ENCODE measurements at regions not wholly inside any gene's neighbourhood (a gene's known extent, or its start where the extent isn't known, plus 50 kb on each side); places are given as distances from the start of the nearest gene placed in this dataset.
"Not testable (repeated sequence)": the region's sequence is repeated elsewhere in the genome, so short reads cannot be mapped to it uniquely, and the experiment has no call there.

DNA sequence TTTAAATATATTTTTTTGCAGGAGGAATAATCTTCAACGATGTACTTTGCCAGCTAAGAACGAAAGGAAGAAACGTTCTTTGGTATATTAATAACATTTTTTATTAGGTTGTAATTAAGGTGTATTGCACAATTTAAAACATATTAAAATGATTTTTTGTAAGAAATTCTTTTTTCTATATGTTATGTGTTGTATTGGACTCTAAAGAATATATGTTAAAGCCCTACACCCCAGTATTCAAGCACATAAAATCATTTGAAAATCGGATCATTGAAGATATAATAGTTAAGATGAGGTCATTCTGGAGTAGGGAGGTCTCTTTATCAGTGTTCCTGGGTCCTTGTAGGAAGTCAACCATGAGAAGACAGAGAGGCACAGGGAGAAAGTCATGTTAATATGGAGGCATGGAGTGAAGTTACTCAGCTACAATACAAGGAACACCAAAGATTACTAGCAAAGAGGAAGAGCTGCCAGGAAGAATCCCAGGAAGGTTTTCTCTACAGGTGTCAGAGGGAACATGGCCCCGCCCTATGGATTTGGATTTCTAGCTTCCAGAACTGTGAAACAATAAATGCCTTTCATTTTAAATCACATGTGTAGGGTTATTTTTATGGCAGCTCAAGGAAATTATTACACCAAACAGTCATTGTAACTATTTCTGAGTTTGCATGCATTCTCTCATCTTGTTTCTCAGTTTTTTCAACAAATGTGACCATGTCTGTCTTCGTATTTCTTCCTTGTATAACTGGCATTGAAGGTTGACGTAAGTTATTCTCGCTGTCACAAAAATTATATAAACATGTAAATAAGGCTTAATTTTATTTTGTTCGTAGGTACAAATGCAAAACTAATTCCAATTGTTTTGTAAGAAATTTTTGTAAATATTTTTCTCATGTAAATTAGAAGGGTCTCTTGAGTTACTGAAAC lies 75.4 kb upstream of the VPREB1 start:
- no peak for DNase-seq

- peak; percentile 24 for DNase-seq
Measured at GRCh38 chr22:22168190-22168940, 76.2 kb upstream of the VPREB1 start.

DNA sequence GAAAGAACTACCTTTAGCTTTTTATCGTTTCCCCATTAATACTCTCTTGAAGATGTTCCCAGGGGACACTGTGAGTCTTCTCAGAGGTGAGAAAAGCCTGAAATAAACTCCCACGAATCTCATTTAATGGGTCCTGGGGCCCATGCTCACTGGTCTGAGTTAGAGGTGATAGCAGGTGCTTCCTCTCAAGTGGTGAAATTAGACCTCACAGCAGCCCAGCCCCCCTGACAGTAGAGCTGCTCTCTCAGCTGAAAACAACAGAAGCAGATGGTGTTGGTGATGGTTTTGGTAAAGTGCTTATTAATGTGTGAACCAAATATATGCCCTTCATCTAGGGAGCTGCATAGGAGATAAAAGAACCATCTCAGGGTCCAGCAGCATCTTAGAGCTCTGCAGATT lies 76.8 kb upstream of the VPREB1 start:
- DNase-seq, result peak; percentile 29

DNA sequence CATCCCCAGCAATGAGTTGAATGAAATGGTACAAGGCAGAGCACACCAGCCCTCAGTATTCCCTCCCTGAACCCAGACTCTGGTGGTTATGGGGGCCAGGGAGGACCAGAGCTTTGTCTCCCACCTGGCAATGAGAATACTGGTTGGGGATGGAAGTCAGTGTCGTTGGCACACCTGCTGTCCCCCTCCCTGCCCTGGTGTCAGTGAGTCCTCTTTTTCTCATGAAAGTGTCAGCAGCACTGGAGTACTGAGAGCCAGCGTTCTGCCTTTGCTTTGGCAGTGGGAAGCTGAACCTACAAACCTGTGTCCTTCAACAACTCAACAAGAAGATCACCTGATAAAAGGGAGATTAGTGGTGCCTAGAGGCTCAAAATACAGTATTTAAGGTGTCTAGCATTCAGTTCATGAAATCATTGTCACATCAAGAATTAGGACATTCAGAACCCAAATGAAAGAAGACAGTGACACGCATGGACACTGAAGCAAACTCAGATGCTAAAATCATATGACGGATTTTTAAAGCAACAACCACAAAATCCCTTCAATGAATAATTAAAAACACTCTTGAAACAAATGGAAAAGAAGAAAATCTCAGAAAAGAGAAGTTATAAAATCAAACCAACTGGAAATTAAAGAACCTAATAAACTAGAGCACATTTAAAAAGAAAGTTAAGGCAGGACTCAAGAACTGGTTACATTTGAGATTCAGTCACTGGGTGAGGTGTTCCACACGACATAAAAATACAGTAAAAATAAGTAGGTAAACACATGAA lies 77.5 kb upstream of the VPREB1 start:
- DNase-seq, result no peak

DNA sequence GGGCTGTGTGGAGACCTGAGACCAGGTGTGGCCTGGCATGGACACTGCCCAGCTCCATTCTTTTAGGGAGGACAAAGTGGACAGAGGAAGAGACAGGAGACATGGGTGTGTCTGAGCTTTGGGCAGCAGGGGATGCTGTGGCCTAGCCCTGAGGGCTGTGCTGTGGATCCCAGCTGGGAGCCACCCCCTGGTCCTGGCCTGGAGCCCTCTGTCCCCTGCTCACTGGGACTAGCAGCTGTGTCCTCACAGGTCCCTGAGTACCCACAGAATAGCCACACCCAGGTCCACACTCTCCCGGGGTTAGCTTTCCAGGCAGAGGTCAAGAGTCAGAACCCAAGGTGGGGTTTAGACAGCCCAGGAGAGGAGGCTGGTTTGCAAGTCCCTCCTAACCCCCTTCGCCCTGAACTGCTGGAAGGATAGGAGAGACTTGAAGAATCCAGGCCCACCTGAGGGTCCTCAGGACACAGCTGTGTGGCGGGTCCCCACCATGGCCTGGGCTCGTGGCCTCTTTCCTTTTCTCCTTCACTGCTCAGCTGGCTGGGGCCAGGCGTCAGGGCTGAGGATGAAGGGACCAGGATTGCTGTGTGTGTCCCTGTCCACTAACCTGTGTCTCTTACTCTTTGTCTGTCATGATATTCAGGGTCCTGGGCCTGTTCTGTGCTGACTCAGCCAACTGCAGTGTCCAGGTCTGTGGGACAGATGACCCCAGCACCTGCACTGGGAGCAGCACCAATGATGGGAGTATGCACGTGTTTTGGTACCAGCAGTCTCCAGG lies 78.5 kb upstream of the VPREB1 start:
- DNase-seq, result no peak

GRCh38 chr22:22164541-22165272 lies 79.9 kb upstream of the VPREB1 start:
- DNase-seq, result no peak

- no peak for DNase-seq
Measured at GRCh38 chr22:22161924-22162851, 82.4 kb upstream of the VPREB1 start.

DNA sequence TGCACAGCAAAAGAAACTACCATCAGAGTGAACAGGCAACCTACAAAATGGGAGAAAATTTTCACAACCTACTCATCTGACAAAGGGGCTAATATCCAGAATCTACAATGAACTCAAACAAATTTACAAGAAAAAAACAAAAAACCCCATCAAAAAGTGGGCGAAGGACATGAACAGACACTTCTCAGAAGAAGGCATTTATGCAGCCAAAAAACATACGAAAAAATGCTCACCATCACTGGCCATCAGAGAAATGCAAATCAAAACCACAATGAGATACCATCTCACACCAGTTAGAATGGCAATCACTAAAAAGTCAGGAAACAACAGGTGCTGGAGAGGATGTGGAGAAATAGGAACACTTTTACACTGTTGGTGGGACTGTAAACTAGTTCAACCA lies 83.8 kb upstream of the VPREB1 start:
- not testable (repeated sequence) for DNase-seq

DNA sequence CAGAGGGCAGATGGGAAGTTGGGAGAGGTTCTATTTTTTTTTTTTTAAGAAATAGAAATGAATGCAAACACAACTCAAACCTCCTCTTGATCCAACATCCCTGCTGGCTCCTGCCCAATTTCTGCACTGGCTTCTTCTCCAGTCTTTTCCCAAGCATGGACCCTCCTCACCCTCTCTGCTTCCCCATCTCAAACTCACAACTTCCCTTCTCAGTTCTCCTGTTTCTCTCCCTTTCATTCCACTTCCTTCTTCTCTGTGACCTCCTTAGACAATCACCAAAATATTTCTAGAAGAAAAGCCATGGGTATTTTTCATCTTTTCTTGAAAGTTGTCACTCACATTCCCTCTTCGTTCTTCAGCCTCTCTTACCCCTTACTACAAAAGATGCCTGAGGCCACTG lies 85.2 kb upstream of the VPREB1 start:
- DNase-seq, result no peak

GRCh38 chr22:22158965-22159364 lies 85.6 kb upstream of the VPREB1 start:
- no peak for DNase-seq

GRCh38 chr22:22158207-22158816 lies 86.3 kb upstream of the VPREB1 start:
- no peak for DNase-seq

- DNase-seq, result no peak
Measured at GRCh38 chr22:22157348-22157725, 87.2 kb upstream of the VPREB1 start.

DNA sequence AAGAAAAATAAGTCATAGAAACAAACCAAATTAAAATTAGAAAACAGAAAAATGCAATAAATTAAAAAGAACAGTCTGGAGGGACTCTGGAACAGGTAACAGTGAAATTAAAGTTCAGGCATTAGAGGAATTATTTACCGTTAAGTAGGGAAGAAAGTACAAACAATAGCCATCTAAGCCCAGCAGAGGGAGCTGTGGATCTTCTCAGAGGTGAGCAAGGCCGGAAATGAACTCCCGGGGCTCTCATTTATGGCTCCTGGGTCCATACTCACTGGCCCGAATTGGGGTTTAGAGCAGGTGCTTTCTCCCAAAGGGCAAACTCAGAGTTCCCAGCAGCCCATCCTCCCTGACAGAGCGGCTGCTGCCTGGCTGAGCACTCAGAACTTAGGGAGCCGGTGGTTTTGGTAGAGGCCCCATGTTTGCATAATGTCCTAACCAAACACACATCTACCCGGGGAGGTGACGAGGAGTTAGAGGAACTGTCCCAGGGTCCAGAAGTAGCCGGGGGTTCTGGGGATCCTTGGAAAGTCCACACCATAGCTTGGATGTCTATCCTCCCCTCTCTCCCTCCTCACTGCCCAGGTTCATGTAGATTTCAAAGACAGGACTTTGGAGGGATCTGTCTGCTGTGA lies 87.8 kb upstream of the VPREB1 start:
- DNase-seq, result peak; percentile 75

DNA sequence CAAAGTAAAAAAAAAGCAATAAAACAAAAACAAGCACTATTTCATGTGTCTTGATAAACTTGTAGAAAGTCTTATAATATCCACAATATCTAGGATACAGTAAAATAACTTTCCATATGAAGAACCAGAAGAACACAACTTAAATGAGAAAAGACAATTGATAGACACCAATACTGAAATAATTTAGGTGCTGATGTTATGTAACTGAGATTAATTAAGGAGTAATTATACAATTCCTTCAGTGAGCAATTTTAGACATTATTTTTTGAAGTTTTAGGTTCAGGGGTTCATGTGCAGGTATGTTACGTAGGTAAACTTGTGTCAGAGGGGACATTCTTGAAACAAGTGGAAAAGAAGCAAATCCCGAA lies 88.3 kb upstream of the VPREB1 start:
- DNase-seq, result no peak

DNA sequence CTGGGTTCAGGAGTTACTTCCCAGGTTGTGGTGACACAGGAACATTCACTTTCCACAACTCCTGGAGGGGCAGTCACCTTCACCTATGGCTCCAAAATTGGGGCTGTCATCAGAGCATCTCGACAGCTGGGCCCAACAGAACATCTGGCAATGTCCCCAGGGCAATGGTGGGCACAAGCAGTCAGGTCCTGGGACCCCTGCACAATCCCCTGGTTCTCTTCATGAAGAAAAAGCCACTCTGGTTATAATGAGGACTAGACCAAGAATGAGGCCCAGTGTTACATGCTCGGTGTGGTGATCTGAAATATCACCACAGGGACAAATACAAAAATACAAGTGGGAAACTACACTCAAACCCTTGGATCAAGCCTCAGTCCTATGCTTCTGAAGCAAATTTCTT lies 89.0 kb upstream of the VPREB1 start:
- DNase-seq, result no peak

- DNase-seq, result no peak
Measured at GRCh38 chr22:22155146-22155545, 89.4 kb upstream of the VPREB1 start.

DNA sequence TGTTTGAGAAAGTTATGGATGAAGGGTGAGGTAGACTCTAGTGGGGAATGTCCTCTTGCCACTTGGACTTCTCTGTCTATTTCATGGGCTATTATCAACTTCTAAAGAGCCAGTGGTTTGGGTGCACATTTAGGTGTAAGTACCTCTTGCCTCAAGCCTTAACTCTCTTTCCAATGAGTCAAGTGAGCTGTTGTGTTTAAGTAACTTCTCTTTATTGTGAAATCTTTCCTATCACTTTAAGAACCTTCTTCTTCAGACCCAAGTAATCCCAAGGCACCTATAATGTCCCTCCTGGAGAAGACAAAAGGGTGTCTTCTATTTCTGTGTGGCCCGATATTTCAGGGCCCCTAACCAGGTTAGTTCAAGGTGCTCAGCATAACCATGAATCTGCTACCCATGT lies 90.5 kb upstream of the VPREB1 start:
- DNase-seq, result no peak

- DNase-seq, result no peak
Measured at GRCh38 chr22:22151308-22151707, 93.3 kb upstream of the VPREB1 start.

GRCh38 chr22:22150457-22150856 lies 94.1 kb upstream of the VPREB1 start:
- DNase-seq, result no peak

GRCh38 chr22:22148905-22149304 lies 95.7 kb upstream of the VPREB1 start:
- DNase-seq, result no peak
